ENCODE measurements at regions not wholly inside any gene's neighbourhood (a gene's known extent, or its start where the extent isn't known, plus 50 kb on each side); places are given as distances from the start of the nearest gene placed in this dataset.

DNA sequence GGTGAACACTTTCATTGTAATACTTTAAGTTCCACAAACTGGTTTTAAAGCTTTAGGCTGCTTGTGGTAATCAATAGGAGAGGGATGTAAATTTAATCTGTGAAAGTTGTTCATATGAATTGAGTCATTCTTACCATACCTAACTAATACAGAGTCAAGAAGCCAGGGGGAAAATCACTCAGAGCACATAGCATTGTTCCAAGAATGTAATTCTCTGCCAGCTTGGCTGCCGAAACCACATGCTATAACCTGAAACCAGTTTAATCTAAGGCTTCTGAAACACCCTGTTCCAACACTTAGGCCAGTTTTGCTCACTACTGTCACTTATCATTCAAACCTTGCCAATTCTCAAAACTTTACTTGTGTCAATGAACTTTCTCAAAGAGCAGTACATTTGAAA, 528.8 kb upstream of the GRAMD2B start:
- TF ChIP-seq, protein P1, sequence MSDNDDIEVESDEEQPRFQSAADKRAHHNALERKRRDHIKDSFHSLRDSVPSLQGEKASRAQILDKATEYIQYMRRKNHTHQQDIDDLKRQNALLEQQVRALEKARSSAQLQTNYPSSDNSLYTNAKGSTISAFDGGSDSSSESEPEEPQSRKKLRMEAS (IDR thresholded peaks at IDR 0.05; ENCODE audit: insufficient read depth, insufficient read length), result no peak
- TF ChIP-seq GATA2 (IDR thresholded peaks at IDR 0.05; ENCODE audit: insufficient read depth, insufficient read length, low read depth, low read length) (no peak), EZH2 (IDR thresholded peaks at IDR 0.05; ENCODE audit: borderline replicate concordance, low read depth, low read length, severe bottlenecking) (no peak), MYC (IDR thresholded peaks at IDR 0.05; ENCODE audit: low read depth, low read length) (no peak), FOS (IDR thresholded peaks at IDR 0.05; ENCODE audit: borderline replicate concordance, insufficient read depth, low read length) (no peak), JUN (IDR thresholded peaks at IDR 0.05; ENCODE audit: borderline replicate concordance, insufficient read depth, insufficient read length, low read depth) (no peak), POLR2AphosphoS5 (IDR thresholded peaks at IDR 0.05; ENCODE audit: insufficient read depth, low read depth, low read length) (no peak)
- TF ChIP-seq, protein P2, sequence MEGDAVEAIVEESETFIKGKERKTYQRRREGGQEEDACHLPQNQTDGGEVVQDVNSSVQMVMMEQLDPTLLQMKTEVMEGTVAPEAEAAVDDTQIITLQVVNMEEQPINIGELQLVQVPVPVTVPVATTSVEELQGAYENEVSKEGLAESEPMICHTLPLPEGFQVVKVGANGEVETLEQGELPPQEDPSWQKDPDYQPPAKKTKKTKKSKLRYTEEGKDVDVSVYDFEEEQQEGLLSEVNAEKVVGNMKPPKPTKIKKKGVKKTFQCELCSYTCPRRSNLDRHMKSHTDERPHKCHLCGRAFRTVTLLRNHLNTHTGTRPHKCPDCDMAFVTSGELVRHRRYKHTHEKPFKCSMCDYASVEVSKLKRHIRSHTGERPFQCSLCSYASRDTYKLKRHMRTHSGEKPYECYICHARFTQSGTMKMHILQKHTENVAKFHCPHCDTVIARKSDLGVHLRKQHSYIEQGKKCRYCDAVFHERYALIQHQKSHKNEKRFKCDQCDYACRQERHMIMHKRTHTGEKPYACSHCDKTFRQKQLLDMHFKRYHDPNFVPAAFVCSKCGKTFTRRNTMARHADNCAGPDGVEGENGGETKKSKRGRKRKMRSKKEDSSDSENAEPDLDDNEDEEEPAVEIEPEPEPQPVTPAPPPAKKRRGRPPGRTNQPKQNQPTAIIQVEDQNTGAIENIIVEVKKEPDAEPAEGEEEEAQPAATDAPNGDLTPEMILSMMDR (IDR thresholded peaks at IDR 0.05; ENCODE audit: extremely low read depth in 1 of 2, insufficient read depth in 1 of 2, low read depth in 1 of 2, low read length in 2 of 2), result no peak
- no peak overlapping the region for H3K4me3 ChIP-seq (replicated peaks in 1 of 3; ENCODE audit: insufficient read depth in 1 of 3, low read depth in 1 of 3, low read length in 3 of 3)
- H3K9ac ChIP-seq (replicated peaks; ENCODE audit: extremely low read depth, insufficient read depth, low read length), result no peak overlapping the region
- H3K36me3 ChIP-seq (ENCODE audit: control insufficient read depth in 2 of 2, extremely low read depth in 1 of 2, insufficient read depth in 2 of 2, low read length in 2 of 2), result no peaks in the 10 kb centered on the region
- dilution Hi-C loops (cut with MboI; ENCODE audit: extremely low pct_ligation_motif_present, low sequenced_read_pairs) (no loop called here), intact Hi-C loops (cut with micrococcal nuclease) (no loop called here)
- ChIA-PET CTCF (no interaction called here), POLR2A (no interaction called here)
- BruUV-seq (replicated peaks), result no TSS peak
- H3K9me1 ChIP-seq (replicated peaks; ENCODE audit: control insufficient read depth, extremely low read depth, insufficient read depth, low read length), result no peaks in the 10 kb centered on the region
- DNase-seq (ENCODE audit: low read depth, low spot score) (no peak), FAIRE-seq (no peak)
- H2AFZ ChIP-seq (ENCODE audit: low read depth, low read length), result no peak overlapping the region
- no peaks in the 10 kb centered on the region for H3K4me1 ChIP-seq (ENCODE audit: control insufficient read depth, extremely low read depth, insufficient read depth, low read length)
- H3K9me3 ChIP-seq (replicated peaks; ENCODE audit: control insufficient read depth, insufficient read depth, low read length), result no peaks in the 10 kb centered on the region
- H3K27ac ChIP-seq (ENCODE audit: insufficient read depth, low read depth, low read length), result no peak overlapping the region
- no peaks in the 10 kb centered on the region for H3K27me3 ChIP-seq (ENCODE audit: control insufficient read depth in 2 of 2, insufficient read depth in 2 of 2, low read length in 2 of 2)
- no peaks in the 10 kb centered on the region for H3K79me2 ChIP-seq (ENCODE audit: control insufficient read depth, insufficient read depth, low read length)
- H3K4me2 ChIP-seq (ENCODE audit: insufficient read depth, low read length), result no peak overlapping the region
- no peaks in the 10 kb centered on the region for H4K20me1 ChIP-seq (replicated peaks; ENCODE audit: control insufficient read depth, extremely low read depth, insufficient read depth, low read length)

Data from endothelial cell of umbilical vein (primary cell).